ENCODE measurements at regions not wholly inside any gene's neighbourhood (a gene's known extent, or its start where the extent isn't known, plus 50 kb on each side); places are given as distances from the start of the nearest gene placed in this dataset.

DNA sequence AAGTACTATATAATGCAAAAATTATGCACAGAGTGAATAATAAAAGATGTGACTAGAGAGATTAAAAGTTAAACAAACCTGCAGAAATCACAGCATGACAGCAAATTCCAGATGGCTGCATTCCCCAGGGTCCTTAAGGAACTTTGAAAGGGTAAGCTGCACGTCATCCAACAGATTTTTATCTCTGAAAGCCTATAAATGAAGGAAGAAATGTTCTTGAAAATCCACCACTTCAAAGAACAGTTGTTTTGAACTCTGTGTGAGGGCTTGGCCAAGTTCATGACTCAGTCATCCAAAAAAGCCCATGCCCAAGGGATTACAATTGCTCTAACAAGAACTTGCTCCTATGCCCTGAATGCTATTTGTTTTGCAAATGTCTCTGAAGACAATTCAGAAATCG is 603.6 kb downstream of the PLOD2 start:
- TF ChIP-seq, protein P1, sequence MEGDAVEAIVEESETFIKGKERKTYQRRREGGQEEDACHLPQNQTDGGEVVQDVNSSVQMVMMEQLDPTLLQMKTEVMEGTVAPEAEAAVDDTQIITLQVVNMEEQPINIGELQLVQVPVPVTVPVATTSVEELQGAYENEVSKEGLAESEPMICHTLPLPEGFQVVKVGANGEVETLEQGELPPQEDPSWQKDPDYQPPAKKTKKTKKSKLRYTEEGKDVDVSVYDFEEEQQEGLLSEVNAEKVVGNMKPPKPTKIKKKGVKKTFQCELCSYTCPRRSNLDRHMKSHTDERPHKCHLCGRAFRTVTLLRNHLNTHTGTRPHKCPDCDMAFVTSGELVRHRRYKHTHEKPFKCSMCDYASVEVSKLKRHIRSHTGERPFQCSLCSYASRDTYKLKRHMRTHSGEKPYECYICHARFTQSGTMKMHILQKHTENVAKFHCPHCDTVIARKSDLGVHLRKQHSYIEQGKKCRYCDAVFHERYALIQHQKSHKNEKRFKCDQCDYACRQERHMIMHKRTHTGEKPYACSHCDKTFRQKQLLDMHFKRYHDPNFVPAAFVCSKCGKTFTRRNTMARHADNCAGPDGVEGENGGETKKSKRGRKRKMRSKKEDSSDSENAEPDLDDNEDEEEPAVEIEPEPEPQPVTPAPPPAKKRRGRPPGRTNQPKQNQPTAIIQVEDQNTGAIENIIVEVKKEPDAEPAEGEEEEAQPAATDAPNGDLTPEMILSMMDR (IDR thresholded peaks at IDR 0.05): no peak
- TF ChIP-seq POLR2A (IDR thresholded peaks at IDR 0.05): no peak
